HepG2 (cell line): ENCODE measurements at regions not wholly inside any gene's neighbourhood (a gene's known extent, or its start where the extent isn't known, plus 50 kb on each side); places are given as distances from the start of the nearest gene placed in this dataset.

ENCODE experiments used
- ERF ChIP-seq: IDR thresholded peaks from 2 replicates; pipeline ENCODE4 v1.6.1; 2018; ENCODE audit warnings: missing biosample characterization, missing genetic modification reagents
- MEIS2 ChIP-seq: sonication (generic); formaldehyde crosslinking; IDR thresholded peaks from 2 replicates; pipeline ENCODE4 v1.9.0; 2021; ENCODE audit warnings: mild to moderate bottlenecking, missing genetic modification reagents
- NR2F1 ChIP-seq, 2 experiments: fragments of 450-650 bp in 1 of 2; formaldehyde crosslinking in 1 of 2; IDR thresholded peaks; 2 replicates each; pipeline versions ENCODE4 v1.5.0 to v1.6.1; 2016 to 2020; ENCODE audit warnings: mild to moderate bottlenecking in 1 of 2, missing compliant biosample characterization in 1 of 2, missing genetic modification reagents in 1 of 2, moderate library complexity in 1 of 2
- POLR2AphosphoS5 ChIP-seq: IDR thresholded peaks from 2 replicates; pipeline ENCODE4 v1.6.1; 2012; ENCODE audit warnings: low read depth, low read length
- RBFOX2 ChIP-seq: fragments of 200-400 bp; formaldehyde crosslinking; IDR thresholded peaks from 2 replicates; pipeline ENCODE4 v1.6.1; 2017; ENCODE audit warnings: low read depth, mild to moderate bottlenecking, low read length
- RCOR2 ChIP-seq: IDR thresholded peaks from 2 replicates; pipeline ENCODE4 v1.6.1; 2016; ENCODE audit warnings: missing biosample characterization, missing genetic modification reagents
- SNAPC2 ChIP-seq: sonication (generic); formaldehyde crosslinking; IDR thresholded peaks from 2 replicates; pipeline ENCODE4 v1.8.1; 2022; ENCODE audit warnings: mild to moderate bottlenecking, missing genetic modification reagents
- TAF15 ChIP-seq: fragments of 200-400 bp; formaldehyde crosslinking; IDR thresholded peaks from one replicate; pipeline ENCODE4 v1.6.1; 2018; ENCODE audit warnings: mild to moderate bottlenecking, low read depth, low read length; ENCODE audit not compliant: poor library complexity, severe bottlenecking
- ZNF138 ChIP-seq: sonication (generic); formaldehyde crosslinking; IDR thresholded peaks from 2 replicates; pipeline ENCODE4 v1.5.0; 2020; ENCODE audit warnings: mild to moderate bottlenecking, low read depth, missing genetic modification reagents
- ZNF335 ChIP-seq: sonication (generic); formaldehyde crosslinking; IDR thresholded peaks from 2 replicates; pipeline ENCODE4 v1.4.0; 2020; ENCODE audit warnings: missing genetic modification reagents
- ZNF501 ChIP-seq: sonication (generic); formaldehyde crosslinking; IDR thresholded peaks from 2 replicates; pipeline ENCODE4 v1.5.1; 2020; ENCODE audit warnings: mild to moderate bottlenecking, moderate library complexity, missing genetic modification reagents
- ZNF530 ChIP-seq: sonication (generic); formaldehyde crosslinking; IDR thresholded peaks from 2 replicates; pipeline ENCODE4 v1.5.0; 2020; ENCODE audit warnings: low read depth, mild to moderate bottlenecking, missing genetic modification reagents
- ZNF790 ChIP-seq: sonication (generic); formaldehyde crosslinking; IDR thresholded peaks from 2 replicates; pipeline ENCODE4 v1.8.0; 2022; ENCODE audit warnings: missing genetic modification reagents, mild to moderate bottlenecking, borderline replicate concordance
- TF ChIP-seq, protein P1 (sequence below): sonication (generic); formaldehyde crosslinking; IDR thresholded peaks from 2 replicates; pipeline ENCODE4 v1.4.0; 2020; ENCODE audit warnings: missing genetic modification reagents
- TF ChIP-seq, protein P2 (sequence below): sonication (generic); formaldehyde crosslinking; IDR thresholded peaks from 2 replicates; pipeline ENCODE4 v1.5.1; 2020; ENCODE audit warnings: missing genetic modification reagents, mild to moderate bottlenecking, borderline replicate concordance
- TF ChIP-seq, protein P3 (sequence below): sonication (generic); formaldehyde crosslinking; IDR thresholded peaks from 2 replicates; pipeline ENCODE4 v1.4.0; 2020; ENCODE audit warnings: missing genetic modification reagents
- TF ChIP-seq, protein P4 (sequence below): sonication (generic); formaldehyde crosslinking; IDR thresholded peaks from 2 replicates; pipeline ENCODE4 v1.4.0; 2020; ENCODE audit warnings: mild to moderate bottlenecking, missing genetic modification reagents

DNA sequence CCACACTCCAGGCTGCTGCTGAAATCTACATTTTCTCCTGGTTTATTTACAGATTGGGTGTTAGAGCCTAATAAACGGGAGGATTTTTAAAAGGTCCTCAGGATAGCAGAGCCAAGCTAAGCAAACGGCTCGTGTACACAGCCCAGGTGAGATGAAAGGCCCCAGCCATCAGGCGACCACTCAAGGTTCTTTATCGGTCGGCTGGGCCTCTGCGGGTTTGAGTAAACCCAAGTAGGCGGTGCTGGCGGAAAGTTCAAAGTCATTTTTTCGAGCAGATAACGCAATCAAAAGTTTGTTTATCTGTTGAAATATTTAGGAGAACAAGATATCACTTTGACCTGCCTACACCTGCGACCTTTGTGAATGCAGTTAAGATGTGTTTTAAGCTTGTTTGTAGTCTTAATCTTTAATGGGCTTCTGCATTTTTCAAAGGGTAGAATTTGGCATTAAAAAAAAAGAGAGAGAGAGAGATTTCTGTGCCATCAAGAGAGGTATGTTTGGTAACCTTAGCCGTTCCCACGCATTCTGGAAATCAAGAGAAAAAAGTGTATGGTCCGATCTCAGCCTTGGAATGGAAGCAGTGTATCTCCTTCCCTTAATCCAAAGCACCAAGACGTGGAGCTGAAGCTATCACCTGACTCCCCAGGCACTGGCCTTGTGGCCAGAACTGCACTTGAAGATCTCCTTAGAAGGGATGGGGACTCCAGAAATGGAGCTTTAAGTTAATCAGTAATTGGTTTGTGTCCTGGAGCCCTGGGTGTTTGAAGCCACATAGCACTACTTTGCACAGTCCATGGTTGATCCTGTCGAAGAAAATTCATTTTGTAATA lies 301.7 kb upstream of the IRX5 start (continued):
- TF ChIP-seq, protein P1, sequence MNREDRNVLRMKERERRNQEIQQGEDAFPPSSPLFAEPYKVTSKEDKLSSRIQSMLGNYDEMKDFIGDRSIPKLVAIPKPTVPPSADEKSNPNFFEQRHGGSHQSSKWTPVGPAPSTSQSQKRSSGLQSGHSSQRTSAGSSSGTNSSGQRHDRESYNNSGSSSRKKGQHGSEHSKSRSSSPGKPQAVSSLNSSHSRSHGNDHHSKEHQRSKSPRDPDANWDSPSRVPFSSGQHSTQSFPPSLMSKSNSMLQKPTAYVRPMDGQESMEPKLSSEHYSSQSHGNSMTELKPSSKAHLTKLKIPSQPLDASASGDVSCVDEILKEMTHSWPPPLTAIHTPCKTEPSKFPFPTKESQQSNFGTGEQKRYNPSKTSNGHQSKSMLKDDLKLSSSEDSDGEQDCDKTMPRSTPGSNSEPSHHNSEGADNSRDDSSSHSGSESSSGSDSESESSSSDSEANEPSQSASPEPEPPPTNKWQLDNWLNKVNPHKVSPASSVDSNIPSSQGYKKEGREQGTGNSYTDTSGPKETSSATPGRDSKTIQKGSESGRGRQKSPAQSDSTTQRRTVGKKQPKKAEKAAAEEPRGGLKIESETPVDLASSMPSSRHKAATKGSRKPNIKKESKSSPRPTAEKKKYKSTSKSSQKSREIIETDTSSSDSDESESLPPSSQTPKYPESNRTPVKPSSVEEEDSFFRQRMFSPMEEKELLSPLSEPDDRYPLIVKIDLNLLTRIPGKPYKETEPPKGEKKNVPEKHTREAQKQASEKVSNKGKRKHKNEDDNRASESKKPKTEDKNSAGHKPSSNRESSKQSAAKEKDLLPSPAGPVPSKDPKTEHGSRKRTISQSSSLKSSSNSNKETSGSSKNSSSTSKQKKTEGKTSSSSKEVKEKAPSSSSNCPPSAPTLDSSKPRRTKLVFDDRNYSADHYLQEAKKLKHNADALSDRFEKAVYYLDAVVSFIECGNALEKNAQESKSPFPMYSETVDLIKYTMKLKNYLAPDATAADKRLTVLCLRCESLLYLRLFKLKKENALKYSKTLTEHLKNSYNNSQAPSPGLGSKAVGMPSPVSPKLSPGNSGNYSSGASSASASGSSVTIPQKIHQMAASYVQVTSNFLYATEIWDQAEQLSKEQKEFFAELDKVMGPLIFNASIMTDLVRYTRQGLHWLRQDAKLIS (CRISPR knock-in tag): no peak
- TF ChIP-seq, protein P2, sequence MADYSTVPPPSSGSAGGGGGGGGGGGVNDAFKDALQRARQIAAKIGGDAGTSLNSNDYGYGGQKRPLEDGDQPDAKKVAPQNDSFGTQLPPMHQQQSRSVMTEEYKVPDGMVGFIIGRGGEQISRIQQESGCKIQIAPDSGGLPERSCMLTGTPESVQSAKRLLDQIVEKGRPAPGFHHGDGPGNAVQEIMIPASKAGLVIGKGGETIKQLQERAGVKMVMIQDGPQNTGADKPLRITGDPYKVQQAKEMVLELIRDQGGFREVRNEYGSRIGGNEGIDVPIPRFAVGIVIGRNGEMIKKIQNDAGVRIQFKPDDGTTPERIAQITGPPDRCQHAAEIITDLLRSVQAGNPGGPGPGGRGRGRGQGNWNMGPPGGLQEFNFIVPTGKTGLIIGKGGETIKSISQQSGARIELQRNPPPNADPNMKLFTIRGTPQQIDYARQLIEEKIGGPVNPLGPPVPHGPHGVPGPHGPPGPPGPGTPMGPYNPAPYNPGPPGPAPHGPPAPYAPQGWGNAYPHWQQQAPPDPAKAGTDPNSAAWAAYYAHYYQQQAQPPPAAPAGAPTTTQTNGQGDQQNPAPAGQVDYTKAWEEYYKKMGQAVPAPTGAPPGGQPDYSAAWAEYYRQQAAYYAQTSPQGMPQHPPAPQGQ (CRISPR knock-in tag): no peak
- TF ChIP-seq ZNF790 (CRISPR knock-in tag): no peak
- TF ChIP-seq POLR2AphosphoS5: no peak
- peak; percentile 48; the same call in 1 of the 2 replicates for TF ChIP-seq SNAPC2 (CRISPR knock-in tag)
- TF ChIP-seq NR2F1 (CRISPR knock-in tag; IDR thresholded peaks at IDR 0.05): peak; percentile 92 to 97
- TF ChIP-seq, protein P3, sequence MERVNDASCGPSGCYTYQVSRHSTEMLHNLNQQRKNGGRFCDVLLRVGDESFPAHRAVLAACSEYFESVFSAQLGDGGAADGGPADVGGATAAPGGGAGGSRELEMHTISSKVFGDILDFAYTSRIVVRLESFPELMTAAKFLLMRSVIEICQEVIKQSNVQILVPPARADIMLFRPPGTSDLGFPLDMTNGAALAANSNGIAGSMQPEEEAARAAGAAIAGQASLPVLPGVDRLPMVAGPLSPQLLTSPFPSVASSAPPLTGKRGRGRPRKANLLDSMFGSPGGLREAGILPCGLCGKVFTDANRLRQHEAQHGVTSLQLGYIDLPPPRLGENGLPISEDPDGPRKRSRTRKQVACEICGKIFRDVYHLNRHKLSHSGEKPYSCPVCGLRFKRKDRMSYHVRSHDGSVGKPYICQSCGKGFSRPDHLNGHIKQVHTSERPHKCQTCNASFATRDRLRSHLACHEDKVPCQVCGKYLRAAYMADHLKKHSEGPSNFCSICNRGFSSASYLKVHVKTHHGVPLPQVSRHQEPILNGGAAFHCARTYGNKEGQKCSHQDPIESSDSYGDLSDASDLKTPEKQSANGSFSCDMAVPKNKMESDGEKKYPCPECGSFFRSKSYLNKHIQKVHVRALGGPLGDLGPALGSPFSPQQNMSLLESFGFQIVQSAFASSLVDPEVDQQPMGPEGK (CRISPR knock-in tag): peak; percentile 66
- TF ChIP-seq ZNF335 (CRISPR knock-in tag): 0 out of 2 replicates have a peak, but pooled peaks have one; percentile 30
- TF ChIP-seq ZNF138 (CRISPR knock-in tag): no peak
- TF ChIP-seq ZNF501: no peak
- TF ChIP-seq MEIS2: peak; percentile 75; the same call in 1 of the 2 replicates
- TF ChIP-seq ZNF530 (CRISPR knock-in tag): no peak
- 0 out of 2 replicates have a peak, but pooled peaks have one; percentile 29 for TF ChIP-seq ERF
- TF ChIP-seq, protein P4, sequence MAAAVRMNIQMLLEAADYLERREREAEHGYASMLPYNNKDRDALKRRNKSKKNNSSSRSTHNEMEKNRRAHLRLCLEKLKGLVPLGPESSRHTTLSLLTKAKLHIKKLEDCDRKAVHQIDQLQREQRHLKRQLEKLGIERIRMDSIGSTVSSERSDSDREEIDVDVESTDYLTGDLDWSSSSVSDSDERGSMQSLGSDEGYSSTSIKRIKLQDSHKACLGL: no peak
- no peak for TF ChIP-seq TAF15
- peak; percentile 93 for TF ChIP-seq RCOR2 (CRISPR knock-in tag)
- no peak for TF ChIP-seq RBFOX2
